HG02610 (cell line): ENCODE measurements at regions not wholly inside any gene's neighbourhood (a gene's known extent, or its start where the extent isn't known, plus 50 kb on each side); places are given as distances from the start of the nearest gene placed in this dataset.
"Not testable (repeated sequence)": the region's sequence is repeated elsewhere in the genome, so short reads cannot be mapped to it uniquely, and the experiment has no call there.

Experiments
- ATAC-seq: cut with Tn5 transposase; IDR thresholded peaks from one replicate; pipeline ENCODE4 v1.9.1; 2021; ENCODE audit warnings: mild to moderate bottlenecking, moderate library complexity; ENCODE audit not compliant: unreplicated experiment

DNA sequence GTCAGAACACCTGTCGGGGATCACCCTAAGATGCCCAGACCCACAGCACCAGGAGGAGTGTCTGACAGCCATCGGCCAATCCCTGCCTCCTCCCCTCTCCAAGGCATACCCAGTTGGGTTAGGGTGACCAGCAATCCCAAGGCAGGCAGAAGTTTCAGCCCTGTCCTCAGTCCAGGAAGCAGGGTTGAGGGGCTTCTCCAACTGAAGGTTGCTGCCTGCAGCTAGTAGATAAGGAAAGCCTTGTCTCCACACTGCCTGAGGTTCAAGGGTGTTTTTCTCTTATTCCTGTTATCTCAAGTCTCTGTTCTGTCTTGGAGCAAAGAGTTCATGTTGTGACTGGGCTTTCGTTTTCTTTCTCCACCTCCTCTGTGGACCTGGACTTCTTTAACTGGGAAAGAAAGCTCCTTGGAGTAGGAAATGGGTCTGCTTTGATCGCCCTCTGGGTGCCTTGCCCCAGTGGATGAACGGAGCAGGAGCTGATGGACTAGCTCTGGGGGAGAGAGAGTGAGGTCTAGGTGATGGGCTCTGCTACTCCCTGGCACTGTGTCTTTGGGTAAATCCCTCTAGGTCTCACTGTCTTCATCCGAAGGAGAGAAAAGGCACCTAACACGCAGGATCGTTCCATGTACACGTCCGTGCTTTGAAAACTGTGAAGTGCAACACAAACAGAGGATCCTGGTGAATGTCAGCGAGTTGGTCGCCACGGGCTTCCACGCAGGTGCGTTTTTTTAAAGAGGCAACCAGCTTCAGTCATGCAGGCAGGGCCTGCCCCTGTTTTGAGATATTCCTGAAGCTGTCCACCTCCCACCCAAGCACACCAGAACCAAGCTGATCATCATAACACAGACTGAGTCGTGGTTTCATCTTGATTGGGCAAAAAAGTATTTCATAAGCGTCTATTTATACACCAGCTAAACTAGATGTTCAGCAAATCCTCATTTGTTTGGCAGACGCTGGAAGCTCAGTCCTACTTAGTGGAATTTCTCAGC is 52.5 kb upstream of the FOXN3 start:
- ATAC-seq, result no peak

DNA sequence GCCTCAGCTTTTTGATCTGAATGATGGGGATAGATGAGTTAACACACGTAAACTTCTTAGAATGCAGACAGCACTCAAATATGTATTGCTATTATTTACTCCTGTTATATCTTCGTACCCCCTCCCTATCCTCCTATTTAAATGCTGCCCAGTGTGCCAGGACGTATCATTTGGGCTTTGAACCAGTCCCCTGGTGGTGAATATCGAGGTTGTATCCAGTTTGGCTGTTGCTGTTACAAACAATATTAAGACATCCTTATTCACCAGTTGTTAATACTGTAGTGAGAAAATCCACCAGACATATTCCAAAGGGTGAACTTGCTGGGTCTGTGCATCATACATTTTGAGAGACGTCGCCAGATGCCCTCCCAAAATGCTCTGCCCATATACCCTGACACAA is 51.5 kb upstream of the FOXN3 start:
- no peak for ATAC-seq

DNA sequence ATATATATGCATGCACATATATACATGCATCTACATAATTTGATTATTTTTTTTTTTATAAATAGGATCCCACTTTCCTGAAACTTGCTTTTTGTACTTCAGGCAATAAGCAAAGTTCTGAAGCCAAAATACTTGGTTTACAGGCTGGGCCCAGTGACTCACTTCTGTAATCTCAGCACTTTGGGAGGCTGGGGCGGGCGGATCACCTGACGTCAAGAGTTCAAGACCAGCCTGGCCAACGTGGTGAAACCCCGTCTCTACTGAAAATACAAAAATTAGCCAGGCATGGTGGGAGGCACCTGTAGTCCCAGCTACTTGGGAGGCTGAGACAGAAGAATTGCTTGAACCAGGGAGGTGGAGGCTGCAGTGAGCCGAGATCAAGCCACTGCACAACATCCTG is 51.0 kb upstream of the FOXN3 start:
- not testable (repeated sequence) for ATAC-seq

DNA sequence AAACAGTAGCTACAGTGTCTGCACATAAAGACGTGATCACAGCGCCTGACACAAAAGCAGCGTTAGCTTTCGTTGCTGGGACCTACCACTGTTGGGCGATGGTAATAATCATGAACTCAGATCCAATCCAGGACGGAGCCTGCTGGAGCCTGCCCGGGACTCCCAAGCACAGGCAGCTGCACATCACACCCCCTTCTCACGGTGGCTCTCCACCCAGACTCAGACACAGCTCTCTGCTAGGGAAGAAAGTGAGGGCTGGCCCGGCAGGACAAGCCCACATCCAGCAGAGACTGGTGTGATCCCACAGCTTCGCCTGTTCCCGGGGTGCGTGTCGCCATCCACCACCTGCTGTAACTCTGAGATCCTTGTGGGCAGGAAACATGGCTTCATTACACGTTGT is 49.9 kb upstream of the FOXN3 start:
- ATAC-seq, result no peak
